HG02973 (cell line): ENCODE measurements at regions not wholly inside any gene's neighbourhood (a gene's known extent, or its start where the extent isn't known, plus 50 kb on each side); places are given as distances from the start of the nearest gene placed in this dataset.
"Not testable (repeated sequence)": the region's sequence is repeated elsewhere in the genome, so short reads cannot be mapped to it uniquely, and the experiment has no call there.

ENCODE experiments used
- ATAC-seq: cut with Tn5 transposase; IDR thresholded peaks from one replicate; pipeline ENCODE4 v1.9.1; 2021; ENCODE audit warnings: moderate library complexity; ENCODE audit not compliant: unreplicated experiment

DNA sequence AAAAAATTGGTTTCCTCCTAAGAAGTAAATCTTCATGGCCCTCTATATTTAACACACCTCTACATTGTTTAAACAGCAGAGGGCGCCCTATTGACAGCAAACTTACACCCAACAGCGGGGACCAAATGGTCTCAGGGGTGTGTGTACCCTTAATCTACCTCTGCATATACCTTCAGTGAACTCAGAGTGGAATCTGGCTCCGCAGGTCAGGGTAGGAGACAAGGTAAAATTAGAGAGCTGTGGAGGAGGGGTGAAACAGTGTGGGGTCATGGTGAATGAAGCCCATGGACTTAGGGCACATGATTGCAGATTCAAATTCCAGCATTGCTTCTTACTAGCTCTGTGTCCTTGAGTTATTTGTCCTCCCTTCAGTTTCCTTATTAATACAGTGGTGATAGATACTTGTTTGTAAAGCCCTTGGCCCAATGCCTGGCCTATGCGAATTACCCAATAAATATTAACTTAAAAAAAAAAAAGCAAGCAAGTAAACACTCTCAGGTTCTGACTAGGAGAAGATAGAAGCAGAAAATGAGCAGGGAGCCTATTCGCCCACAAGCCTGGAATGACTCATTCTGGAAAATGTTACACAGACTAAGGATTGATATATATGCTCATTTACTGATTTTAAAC, 122.9 kb downstream of the CAVIN4 start:
- ATAC-seq: no peak

DNA sequence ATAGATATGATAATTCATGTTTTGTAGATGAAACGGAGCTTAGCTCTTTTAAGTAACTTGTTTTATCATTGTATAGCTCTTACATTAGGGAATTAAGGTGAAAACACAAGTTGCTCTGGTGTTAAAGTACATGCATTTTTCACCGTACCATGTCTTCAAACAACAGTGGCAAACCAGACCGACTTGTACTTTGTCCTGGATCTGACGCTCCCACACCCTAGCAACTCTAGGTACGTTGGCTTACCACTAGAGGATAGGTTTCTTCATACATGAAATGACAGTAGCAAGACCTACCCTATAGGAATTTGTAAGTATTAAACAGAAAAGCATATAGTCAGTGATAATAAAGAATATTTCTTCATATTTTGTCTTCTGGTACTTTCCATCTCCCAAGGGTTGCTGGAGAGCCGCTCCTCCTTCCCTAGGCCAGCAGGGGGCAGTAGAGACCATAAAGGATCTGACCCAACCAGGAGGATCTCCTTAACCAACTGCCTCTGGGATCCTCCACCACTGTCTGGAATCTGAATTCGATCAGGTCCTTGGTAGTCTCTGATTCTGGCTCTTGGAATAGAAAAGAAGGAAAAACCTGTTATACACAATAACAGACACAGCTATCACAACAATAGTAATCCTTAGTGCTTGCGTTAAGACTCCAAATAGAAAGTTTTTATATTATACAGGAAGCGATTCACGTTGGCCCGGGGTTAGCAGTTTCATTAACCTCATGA, 136.7 kb downstream of the CAVIN4 start:
- no peak for ATAC-seq

DNA sequence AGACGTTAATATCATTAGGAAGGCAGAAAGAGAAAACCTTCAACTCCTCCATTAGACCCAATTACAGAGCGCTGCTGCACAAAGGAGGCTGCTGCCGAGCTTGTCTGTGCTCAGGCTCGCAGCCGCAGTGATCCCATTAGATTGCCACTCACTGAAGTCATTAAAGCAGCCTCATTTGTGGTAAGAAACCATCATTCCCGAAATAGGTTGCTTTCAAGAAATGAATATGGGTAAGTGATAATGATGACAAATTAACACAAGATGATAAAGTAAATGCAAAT, 137.2 kb downstream of the CAVIN4 start:
- ATAC-seq: no peak

DNA sequence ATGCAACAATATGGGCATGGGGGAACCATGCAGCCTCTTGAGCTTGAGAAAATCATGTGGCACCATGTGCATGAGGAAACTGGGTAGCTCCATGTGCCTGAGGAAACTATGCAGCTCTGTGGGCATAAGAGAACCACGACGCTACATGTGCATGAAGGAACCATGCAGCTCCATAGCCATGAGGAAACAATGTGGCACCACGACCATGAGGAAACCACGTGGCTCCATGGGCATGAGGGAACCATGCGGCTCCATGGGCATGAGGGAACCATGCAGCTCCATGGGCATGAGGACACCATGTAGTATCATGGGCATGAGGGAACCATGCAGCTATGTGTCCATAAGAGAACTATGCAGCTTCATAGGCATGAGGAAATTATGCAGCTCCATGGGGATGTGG, 140.8 kb downstream of the CAVIN4 start:
- ATAC-seq: no peak

DNA sequence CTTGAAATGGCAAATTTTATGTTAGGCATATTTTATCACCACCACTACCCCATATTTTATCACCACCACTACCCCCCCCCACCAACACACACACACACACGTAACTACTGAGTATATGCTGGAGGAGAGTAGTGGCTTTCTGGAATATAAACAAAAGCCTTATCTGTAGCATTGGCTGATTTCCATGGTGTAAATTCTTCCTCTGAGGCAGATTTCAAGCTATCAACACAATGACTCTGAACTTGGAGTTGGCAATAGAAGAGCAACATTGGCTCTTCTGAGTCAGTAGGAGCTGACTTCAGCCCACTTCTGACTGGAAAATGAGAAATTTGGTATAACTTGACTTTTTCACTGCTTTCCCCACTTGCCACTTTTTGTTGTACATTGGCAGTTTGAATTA, 143.0 kb downstream of the CAVIN4 start:
- no peak for ATAC-seq

DNA sequence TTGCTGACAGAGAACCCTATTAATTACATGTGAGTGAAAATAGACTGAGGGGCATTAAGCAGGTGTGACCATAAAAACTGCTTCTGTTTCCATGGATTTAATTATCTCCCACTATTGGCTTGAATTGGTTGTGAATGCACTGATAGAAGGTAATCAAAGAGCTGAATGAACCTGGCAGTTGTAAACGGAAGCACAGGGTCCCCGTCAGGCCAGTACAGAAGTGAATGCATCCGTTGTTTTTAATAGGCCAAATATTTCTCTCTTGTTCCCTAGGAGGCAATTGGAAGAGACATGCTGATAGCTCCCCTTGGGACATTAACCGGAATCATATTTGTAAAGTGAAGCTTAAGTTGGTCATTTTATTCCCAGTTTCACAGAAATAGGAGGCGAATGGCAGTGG, 147.0 kb downstream of the CAVIN4 start:
- ATAC-seq: no peak

DNA sequence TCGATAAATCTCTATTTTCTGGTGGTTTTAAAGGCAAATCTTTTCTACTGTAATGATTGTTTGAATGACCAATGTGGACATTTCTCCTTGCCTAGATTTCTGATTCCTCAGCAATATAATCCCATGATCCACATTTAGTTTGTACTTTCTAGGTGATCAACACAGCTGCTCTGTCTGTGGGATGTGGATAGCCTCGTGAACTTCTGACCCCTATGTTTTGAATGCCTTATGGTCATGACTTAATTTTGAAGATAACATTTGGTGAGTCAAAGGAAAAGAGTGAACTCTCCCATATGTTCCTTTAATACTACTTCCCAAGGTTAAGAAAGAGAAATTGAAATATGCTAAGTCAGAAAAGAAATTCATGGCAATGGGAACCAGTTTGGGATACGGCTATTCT, 147.5 kb downstream of the CAVIN4 start:
- no peak for ATAC-seq

DNA sequence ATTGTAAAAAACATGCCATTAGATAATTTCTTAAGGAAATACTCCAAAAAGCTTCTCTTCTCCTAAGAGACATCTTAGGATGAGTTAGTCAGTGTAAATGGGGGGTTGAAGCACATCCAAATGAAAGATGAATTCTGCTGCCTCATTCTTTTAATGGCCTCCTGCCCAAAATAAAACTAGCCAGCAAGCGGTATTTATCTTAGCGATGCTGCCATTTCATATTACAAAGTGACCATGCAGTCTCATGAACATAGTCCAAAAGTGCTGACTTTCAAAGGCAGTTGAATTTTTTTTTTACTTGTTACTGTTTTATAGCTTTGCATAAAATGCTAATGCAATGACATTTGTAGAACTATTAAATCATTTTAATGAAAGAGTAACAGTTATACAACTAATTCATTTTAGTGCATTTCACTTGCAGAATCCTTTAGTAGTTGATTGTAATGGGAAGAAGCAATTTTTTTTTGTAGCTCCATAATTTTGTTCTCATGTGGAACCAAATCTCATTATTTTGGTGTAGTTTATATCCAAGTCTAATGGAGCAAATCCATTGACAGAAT, 151.5 kb downstream of the CAVIN4 start:
- ATAC-seq: no peak

DNA sequence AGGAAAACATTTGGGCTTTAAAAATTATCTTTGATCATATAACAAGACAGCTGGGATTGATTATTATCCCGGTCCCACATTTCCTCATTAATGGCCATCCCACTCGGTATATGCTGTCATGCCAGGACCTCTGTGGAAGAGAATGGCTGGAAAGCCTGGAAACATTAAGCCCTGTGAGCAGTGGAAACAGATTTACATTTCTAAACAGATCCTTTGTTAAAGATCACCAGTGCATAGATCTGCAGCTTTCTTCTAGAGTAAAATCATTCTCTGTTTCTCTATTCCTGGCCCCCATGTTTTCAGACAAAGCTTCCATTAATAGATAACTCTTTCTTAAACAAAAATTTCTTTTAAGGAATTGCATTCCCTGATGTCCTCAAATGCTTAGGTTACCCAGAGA, 152.2 kb downstream of the CAVIN4 start:
- ATAC-seq: no peak

DNA sequence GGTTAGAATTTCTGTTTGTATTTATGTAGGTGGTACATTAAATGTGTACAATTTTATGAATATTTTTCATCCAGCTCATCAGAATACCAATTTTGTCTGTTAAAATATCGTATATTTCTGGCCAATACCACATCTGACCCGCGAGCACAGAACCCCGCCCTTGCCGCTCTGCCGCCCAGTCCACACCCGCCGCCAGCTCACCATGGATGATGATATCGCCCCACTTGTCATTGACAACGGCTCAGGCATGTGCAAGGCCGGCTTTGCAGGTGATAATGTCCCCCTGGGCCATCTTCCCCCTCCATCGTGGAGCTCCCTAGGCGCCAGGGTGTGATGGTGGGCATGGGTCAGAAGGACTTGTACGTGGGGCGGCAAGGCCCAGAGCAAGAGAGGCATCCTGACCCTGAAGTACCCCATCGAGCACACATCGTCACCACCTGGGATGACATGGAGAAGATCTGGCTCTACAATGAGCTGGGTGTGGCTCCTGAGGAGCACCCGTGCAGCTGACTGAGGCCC, 153.2 kb downstream of the CAVIN4 start:
- ATAC-seq: no peak

DNA sequence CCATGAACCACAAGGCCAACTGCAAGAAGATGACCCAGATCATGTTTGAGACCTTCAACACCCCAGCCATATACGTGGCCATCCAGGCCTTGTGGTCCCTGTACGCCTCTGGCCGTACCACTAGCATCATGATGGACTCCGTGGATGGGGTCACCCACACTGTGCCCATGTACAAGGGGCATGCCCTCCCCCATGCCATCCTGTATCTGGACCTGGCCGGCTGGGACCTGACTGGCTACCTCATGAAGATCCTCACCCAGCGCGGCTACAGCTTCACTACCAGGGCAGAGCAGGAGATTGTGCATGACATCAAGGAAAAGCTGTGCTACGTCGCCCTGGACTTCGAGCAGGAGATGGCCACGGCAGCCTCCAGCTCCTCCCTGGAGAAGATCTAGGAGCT, 153.7 kb downstream of the CAVIN4 start:
- ATAC-seq: no peak

DNA sequence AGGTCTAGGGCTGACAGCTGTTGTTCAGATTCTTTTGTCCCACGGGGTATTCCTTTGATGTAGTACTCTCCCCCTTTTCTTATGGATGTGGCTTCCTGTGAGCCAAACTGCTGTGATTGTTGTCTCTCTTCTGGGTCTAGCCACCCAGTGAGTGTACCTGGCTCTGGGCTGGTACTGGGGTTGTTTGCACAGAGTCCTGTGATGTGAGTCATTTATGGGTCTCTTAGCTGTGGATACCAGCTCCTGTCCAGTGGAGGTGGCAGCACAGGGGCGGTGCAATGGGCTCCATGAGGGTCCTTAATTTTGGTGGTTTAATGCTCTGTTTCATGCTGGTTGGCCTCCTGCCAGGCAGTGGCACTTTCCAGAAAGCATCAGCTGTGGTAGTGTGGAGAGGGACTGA, 161.3 kb downstream of the CAVIN4 start:
- no peak for ATAC-seq

DNA sequence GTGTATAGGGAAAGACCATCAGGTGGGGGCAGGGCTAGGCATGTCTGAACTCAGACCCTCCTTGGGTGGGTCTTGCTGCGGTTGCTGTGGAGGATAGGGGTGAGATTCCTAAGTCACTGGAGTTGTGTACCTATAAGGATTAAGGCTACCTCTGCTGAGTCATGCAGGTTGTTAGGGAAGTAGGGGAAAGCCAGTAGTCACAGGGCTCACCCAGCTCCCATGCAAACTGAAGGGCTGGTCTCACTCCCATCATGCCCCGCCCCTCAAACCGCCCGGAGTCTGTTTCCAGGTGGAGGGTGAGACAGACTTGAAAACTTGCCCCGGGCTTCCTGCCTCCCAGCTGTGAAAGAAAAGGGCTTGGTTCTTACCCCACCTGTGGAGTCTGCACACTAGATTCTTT, 161.8 kb downstream of the CAVIN4 start:
- ATAC-seq: no peak

DNA sequence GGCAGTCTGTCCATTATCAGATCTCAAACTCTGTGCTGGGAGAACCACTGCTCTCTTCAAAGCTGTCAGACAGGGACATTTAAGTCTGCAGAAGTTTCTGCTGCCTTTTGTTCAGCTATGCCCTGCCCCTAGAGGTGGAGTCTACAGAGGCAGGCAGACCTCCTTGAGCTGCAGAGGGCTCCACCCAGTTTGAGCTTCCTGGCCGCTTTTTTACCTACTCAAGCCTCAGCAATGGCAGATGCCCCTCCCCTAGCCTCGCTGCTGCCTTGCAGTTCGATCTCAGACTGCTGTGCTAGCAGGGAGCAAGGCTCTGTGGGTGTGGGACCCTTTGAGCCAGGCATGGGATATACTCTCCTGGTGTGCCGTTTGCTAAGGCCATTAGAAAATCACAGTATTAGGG, 171.1 kb downstream of the CAVIN4 start:
- not testable (repeated sequence) for ATAC-seq

DNA sequence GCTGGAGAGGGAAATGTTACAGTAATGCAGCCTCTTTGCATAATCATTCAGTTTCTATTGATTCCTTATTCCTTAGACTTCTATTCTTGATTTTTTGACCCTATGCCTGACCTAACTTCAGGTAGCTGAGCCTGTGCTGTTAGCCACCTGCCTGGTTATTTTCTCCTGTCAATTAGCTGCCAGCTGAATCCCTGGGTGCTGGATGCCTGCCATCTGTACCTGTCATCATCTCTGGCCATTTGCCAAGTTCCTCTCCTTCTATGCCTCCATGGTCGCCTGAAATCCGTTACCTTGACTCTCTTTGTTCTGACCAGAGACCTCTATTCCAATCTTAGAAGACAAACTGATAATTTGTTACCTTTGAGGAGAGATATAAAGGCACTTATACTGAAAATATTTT, 178.3 kb downstream of the CAVIN4 start:
- ATAC-seq: no peak

DNA sequence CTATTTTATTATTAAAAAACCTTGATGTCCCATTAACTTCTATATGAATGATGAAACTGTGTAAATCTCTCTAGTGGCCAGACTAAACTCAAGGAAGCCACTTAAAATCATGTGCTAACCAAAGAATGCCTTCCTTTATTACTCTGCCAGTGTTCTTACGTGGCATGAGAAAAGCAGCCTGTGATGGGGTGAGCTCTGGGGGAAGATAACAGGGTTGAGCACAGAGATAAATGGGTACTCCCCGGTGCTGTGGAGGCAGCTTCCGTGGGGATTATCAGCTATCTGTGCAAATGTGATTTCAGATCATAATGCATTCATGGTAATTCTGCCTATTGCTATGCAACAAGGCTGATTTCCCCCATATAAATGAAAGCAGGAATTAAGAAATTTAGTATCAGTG, 181.3 kb downstream of the CAVIN4 start:
- no peak for ATAC-seq

DNA sequence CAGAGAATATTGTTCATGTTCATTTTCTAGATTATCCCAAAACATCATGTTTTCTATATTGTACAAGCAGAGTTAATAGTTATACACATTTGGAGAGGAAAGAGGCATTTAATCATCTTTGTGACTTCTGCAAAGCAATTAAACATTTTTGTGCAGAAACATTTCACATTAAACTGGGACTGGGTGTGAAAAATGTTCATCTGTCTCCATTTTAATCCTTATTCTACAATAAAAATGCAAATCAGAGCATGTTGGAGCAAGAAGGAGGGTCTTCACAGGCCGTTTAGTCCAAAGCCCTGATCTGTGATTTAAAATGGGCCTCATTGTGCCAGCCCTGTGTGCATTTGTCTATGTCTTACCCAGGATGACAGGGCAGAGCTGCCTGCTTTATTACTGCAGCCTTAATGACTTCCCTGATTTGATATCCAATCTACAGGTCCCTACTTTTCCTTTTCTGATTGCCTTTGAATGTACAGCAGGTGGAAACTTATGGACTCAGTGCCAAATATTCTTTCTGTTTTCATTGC, 183.5 kb downstream of the CAVIN4 start:
- ATAC-seq: no peak

DNA sequence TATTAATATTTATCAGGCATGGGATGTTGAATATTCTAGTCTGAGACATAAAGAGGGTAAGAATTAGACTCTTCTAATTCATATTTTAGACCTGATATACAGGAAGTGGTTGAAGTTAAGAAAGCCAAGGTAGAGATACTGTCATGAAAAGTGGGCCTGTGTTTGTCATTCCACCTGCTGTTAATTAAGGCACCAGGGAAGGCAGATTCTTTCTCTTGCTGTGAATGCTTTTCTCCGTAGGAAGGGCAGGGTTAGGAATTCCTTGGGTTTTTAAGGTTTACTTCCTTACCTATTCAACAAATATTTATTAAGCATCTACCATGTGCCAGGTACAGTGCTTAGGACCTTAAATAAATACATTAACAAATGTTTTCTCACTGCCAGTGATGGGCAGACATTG, 196.4 kb downstream of the CAVIN4 start:
- ATAC-seq: no peak

DNA sequence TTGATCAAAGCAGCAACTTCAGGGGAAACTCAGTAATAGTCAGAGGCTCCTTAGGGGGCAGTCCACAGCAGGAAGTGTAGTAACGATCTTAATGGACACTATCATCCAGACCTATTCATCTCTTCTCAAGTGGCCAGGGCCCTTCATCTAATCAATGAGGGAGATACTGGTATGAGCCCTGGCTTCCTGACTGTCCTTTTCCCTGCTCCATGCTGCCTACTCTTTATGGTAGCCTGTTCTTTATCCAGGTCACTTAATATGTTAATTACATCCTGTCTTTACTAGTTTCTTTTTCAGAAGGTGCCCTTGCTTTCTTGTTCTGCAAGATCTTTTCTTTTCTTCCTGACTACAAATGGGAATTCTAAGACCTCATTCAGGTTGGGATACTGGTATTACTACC, 197.1 kb downstream of the CAVIN4 start:
- no peak for ATAC-seq

DNA sequence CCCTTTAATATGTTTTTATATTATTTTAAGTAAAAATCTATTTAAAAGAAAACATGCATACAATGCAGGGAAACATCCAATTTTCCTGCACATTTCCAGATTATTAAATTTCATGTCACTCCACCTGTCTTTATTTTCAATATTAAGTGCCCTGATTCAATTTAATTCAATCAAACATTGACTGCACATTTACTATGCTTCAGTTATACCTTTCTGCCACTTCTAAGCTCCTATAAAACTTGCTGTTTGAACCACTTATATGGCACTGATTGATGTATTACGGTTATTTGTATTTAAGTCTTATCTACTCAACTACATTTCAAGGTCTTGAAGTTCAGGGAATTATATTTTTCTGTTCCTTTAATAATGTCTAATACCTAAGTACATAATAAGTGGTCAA, 198.0 kb downstream of the CAVIN4 start:
- ATAC-seq: no peak

DNA sequence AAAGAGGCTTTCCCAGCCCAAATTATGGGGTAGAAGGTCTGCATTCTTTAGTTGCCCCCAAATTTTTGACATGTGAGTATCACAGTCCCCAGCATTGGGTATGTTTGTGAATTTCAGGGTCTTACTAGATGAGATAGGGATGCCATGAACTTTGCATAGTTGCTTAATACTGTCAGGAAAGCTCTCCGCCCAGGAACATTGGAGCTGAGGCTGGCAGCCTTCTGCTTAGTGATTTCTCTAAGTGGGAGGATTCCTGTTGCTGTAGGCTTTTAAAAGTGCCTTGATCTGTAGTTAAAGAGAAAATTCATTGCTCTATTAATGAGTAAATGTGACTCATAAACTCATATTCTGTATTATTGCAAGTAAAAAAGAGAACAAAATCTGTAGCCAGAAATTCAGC, 206.9 kb downstream of the CAVIN4 start:
- ATAC-seq: no peak

DNA sequence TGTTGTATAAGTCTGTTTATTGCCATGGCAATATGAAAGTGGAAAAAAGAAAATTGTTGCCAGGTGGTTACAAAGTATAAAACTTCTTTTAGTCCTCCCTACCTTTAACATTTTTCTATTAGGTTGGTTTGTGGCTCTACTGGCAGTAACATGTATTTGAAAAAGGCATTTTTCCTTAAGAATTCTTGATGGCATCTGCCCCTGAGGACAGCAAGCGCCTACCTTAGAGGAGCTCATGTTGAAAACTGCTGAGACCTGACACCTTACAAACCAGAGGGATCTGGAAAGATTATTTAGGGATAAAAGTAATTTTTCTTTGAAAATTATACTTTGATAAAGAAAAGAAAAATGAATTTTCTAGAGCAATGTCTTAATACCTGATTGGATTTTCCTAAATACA, 208.1 kb downstream of the CAVIN4 start:
- ATAC-seq: no peak
